H9 (cell line): ENCODE measurements at regions not wholly inside any gene's neighbourhood (a gene's known extent, or its start where the extent isn't known, plus 50 kb on each side); places are given as distances from the start of the nearest gene placed in this dataset.

Experiments used
- DNase-seq: peaks from one replicate; pipeline ENCODE4 v3.0.0-alpha.2; 2017
- H2AFZ ChIP-seq: one replicate; pipeline ENCODE4 v1.6.1; 2013; ENCODE audit warnings: mild to moderate bottlenecking, low read length, control low read depth, moderate library complexity
- H2AK5ac ChIP-seq: 2 replicates; pipeline ENCODE4 v1.6.1; 2013; ENCODE audit warnings: low read length, control low read depth, mixed read lengths; ENCODE audit not compliant: insufficient read length
- H2BK120ac ChIP-seq: one replicate; pipeline ENCODE4 v1.6.1; 2013; ENCODE audit warnings: low read depth, mild to moderate bottlenecking, low read length, control low read depth, inconsistent platforms; ENCODE audit not compliant: poor library complexity, severe bottlenecking
- H2BK12ac ChIP-seq: 2 replicates; pipeline ENCODE4 v1.6.1; 2013; ENCODE audit warnings: low read length, control low read depth, mixed read lengths, low read depth; ENCODE audit not compliant: insufficient read length
- H2BK15ac ChIP-seq: 2 replicates; pipeline ENCODE4 v1.6.1; 2013; ENCODE audit warnings: low read depth, low read length, control low read depth
- H2BK20ac ChIP-seq: one replicate; pipeline ENCODE4 v1.6.1; 2013; ENCODE audit warnings: low read depth, mild to moderate bottlenecking, low read length, control low read depth, inconsistent platforms; ENCODE audit not compliant: poor library complexity, severe bottlenecking
- H2BK5ac ChIP-seq: 2 replicates; pipeline ENCODE4 v1.6.1; 2013; ENCODE audit warnings: low read length, control low read depth, mixed read lengths; ENCODE audit not compliant: insufficient read length
- H3K14ac ChIP-seq: 2 replicates; pipeline ENCODE4 v1.6.1; 2013; ENCODE audit warnings: low read length, control low read depth; ENCODE audit not compliant: insufficient read depth
- H3K18ac ChIP-seq: 2 replicates; pipeline ENCODE4 v1.6.1; 2013; ENCODE audit warnings: low read depth, mild to moderate bottlenecking, mixed read lengths, low read length, control low read depth; ENCODE audit not compliant: insufficient read length
- H3K23ac ChIP-seq: 2 replicates; pipeline ENCODE4 v1.6.1; 2013; ENCODE audit warnings: low read length, control low read depth, mixed read lengths, low read depth; ENCODE audit not compliant: insufficient read length
- H3K23me2 ChIP-seq: 2 replicates; pipeline ENCODE4 v1.6.1; 2013; ENCODE audit warnings: low read depth, mild to moderate bottlenecking, mixed read lengths, low read length, control low read depth; ENCODE audit not compliant: insufficient read length, poor library complexity, severe bottlenecking
- H3K27ac ChIP-seq: 2 replicates; pipeline ENCODE4 v1.5.1; 2013; ENCODE audit warnings: low read length, control low read depth, mixed read lengths, low read depth; ENCODE audit not compliant: insufficient read length
- H3K27me3 ChIP-seq: 2 replicates; pipeline ENCODE4 v1.6.1; 2013; ENCODE audit warnings: low read length, control low read depth, inconsistent platforms; ENCODE audit not compliant: insufficient read depth
- H3K4ac ChIP-seq: 2 replicates; pipeline ENCODE4 v1.6.1; 2013; ENCODE audit warnings: low read depth, mild to moderate bottlenecking, control low read depth, inconsistent platforms, low read length, moderate library complexity
- H3K4me1 ChIP-seq: 2 replicates; pipeline ENCODE4 v1.6.1; 2013; ENCODE audit warnings: low read length, control low read depth, inconsistent platforms; ENCODE audit not compliant: insufficient read depth
- H3K4me2 ChIP-seq: 2 replicates; pipeline ENCODE4 v1.6.1; 2013; ENCODE audit warnings: low read length, control low read depth, mixed read lengths; ENCODE audit not compliant: insufficient read length, insufficient read depth
- H3K56ac ChIP-seq: 2 replicates; pipeline ENCODE4 v1.6.1; 2013; ENCODE audit warnings: low read depth, mild to moderate bottlenecking, mixed read lengths, low read length, control low read depth; ENCODE audit not compliant: insufficient read length
- H3K79me1 ChIP-seq: 2 replicates; pipeline ENCODE4 v1.6.1; 2013; ENCODE audit warnings: low read depth, mild to moderate bottlenecking, moderate library complexity, low read length, control low read depth, inconsistent platforms; ENCODE audit not compliant: insufficient read depth, poor library complexity, severe bottlenecking
- H3K79me2 ChIP-seq: 2 replicates; pipeline ENCODE4 v1.6.1; 2013; ENCODE audit warnings: low read length, control low read depth, inconsistent platforms; ENCODE audit not compliant: insufficient read depth
- H3K9ac ChIP-seq: 2 replicates; pipeline ENCODE4 v1.6.1; 2013; ENCODE audit warnings: low read length, control low read depth, mixed read lengths; ENCODE audit not compliant: insufficient read length; ENCODE audit errors: extremely low read depth
- H3K9me3 ChIP-seq: one replicate; pipeline ENCODE4 v1.6.1; 2013; ENCODE audit warnings: low read depth, low read length, inconsistent platforms; ENCODE audit not compliant: control insufficient read depth
- H3T11ph ChIP-seq: one replicate; pipeline ENCODE4 v1.6.1; 2013; ENCODE audit warnings: mild to moderate bottlenecking, low read length, control low read depth, inconsistent platforms
- H4K20me1 ChIP-seq: one replicate; pipeline ENCODE4 v1.6.1; 2013; ENCODE audit not compliant: control insufficient read depth, insufficient read length, insufficient read depth
- H4K5ac ChIP-seq: 2 replicates; pipeline ENCODE4 v1.6.1; 2013; ENCODE audit warnings: low read depth, mild to moderate bottlenecking, mixed read lengths, low read length, control low read depth; ENCODE audit not compliant: insufficient read length
- H4K8ac ChIP-seq: replicated peaks from 2 replicates; pipeline ENCODE4 v1.6.1; 2013; ENCODE audit warnings: low read length, control low read depth, mixed read lengths, low read depth; ENCODE audit not compliant: insufficient read length
- H4K91ac ChIP-seq: 2 replicates; pipeline ENCODE4 v1.6.1; 2013; ENCODE audit warnings: low read depth, mild to moderate bottlenecking, moderate library complexity, mixed read lengths, low read length, control low read depth; ENCODE audit not compliant: insufficient read length
- H3K27ac Mint-ChIP-seq, 3 experiments: 2 replicates in 2 of 3; 3 replicates in 1 of 3; pipeline ENCODE4 v1.8.0; 2020 to 2021; ENCODE audit warnings: mixed read lengths in 3 of 3, mild to moderate bottlenecking in 1 of 3, moderate library complexity in 1 of 3
- H3K27me3 Mint-ChIP-seq: 2 replicates; pipeline ENCODE4 v1.8.0; 2021; ENCODE audit warnings: low read depth, mild to moderate bottlenecking, moderate library complexity, mixed read lengths
- H3K36me3 Mint-ChIP-seq, 3 experiments: 2 replicates in 2 of 3; 3 replicates in 1 of 3; pipeline ENCODE4 v1.8.0; 2020 to 2021; ENCODE audit warnings: low read depth in 3 of 3, mixed read lengths in 3 of 3; ENCODE audit not compliant: insufficient read depth in 1 of 3
- H3K4me1 Mint-ChIP-seq, 2 experiments: 2 replicates each; pipeline ENCODE4 v1.8.0; 2020; ENCODE audit warnings: mixed read lengths in 2 of 2
- H3K4me3 Mint-ChIP-seq, 2 experiments: 2 replicates in 1 of 2; 3 replicates in 1 of 2; pipeline ENCODE4 v1.8.0; 2020 to 2021; ENCODE audit warnings: mild to moderate bottlenecking in 2 of 2, mixed read lengths in 2 of 2, moderate library complexity in 1 of 2
- H3K9me3 Mint-ChIP-seq, 2 experiments: 2 replicates in 1 of 2; 3 replicates in 1 of 2; pipeline ENCODE4 v1.8.0; 2020; ENCODE audit warnings: mild to moderate bottlenecking in 2 of 2, mixed read lengths in 2 of 2, moderate library complexity in 1 of 2
- CTCF ChIP-seq: fragments of 200-600 bp; sonication (generic); conservative IDR thresholded peaks from 3 replicates; pipeline ENCODE4 v1.8.0; 2021; ENCODE audit warnings: antibody characterized with exemption, mild to moderate bottlenecking

GRCh38 chr3:148528024-148528423 lies 169.7 kb upstream of the AGTR1 start:
- Mint-ChIP-seq H3K27ac (no peak overlapping the region), H3K4me3 (no peak overlapping the region), H3K27me3 (no peaks in the 10 kb centered on the region; the same call in 1 of the 2 replicates), H3K9me3 (peaks cover 3 to 5% of the 10 kb centered on the region in 2 experiments; a peak in 2 of 5 replicates), H3K4me1 (no peaks in the 10 kb centered on the region), H3K36me3 (peaks cover 0 to 6% (median 0%) of the 10 kb centered on the region in 3 experiments; a peak in 3 of 7 replicates)
- no peak overlapping the region for H2AK5ac ChIP-seq
- no peak overlapping the region for H4K8ac ChIP-seq
- no peak overlapping the region for H2BK15ac ChIP-seq
- H2BK20ac ChIP-seq = no peak overlapping the region
- H3K79me2 ChIP-seq = no peaks in the 10 kb centered on the region
- no peak overlapping the region for H2BK5ac ChIP-seq
- no peak overlapping the region for H3K23ac ChIP-seq
- no peaks in the 10 kb centered on the region for H3K23me2 ChIP-seq
- no peak overlapping the region for H3T11ph ChIP-seq
- DNase-seq = no peak
- H3K18ac ChIP-seq = no peak overlapping the region
- H3K9me3 ChIP-seq = no peaks in the 10 kb centered on the region
- H4K5ac ChIP-seq = no peak overlapping the region
- no peak overlapping the region for H2BK120ac ChIP-seq
- no peak overlapping the region for H2AFZ ChIP-seq
- no peak overlapping the region for H3K4me2 ChIP-seq
- no peak overlapping the region for H4K91ac ChIP-seq
- H2BK12ac ChIP-seq = no peak overlapping the region
- no peaks in the 10 kb centered on the region for H3K4me1 ChIP-seq
- no peaks in the 10 kb centered on the region for H4K20me1 ChIP-seq
- no peak overlapping the region for H3K56ac ChIP-seq
- H3K79me1 ChIP-seq = no peaks in the 10 kb centered on the region
- no peak overlapping the region for H3K14ac ChIP-seq
- no peak overlapping the region for H3K9ac ChIP-seq
- no peak for TF ChIP-seq CTCF
- H3K27ac ChIP-seq = no peak overlapping the region
- no peaks in the 10 kb centered on the region for H3K27me3 ChIP-seq
- H3K4ac ChIP-seq = no peak overlapping the region
